Medulla oblongata (tissue), 1 donor: ENCODE measurements at regions not wholly inside any gene's neighbourhood (a gene's known extent, or its start where the extent isn't known, plus 50 kb on each side); places are given as distances from the start of the nearest gene placed in this dataset.
"Not testable (repeated sequence)": the region's sequence is repeated elsewhere in the genome, so short reads cannot be mapped to it uniquely, and the experiment has no call there.

ENCODE experiments used
- DNase-seq: peaks from one replicate; pipeline ENCODE4 v3.0.0-alpha.2; 2015; ENCODE audit errors: extremely low spot score

DNA sequence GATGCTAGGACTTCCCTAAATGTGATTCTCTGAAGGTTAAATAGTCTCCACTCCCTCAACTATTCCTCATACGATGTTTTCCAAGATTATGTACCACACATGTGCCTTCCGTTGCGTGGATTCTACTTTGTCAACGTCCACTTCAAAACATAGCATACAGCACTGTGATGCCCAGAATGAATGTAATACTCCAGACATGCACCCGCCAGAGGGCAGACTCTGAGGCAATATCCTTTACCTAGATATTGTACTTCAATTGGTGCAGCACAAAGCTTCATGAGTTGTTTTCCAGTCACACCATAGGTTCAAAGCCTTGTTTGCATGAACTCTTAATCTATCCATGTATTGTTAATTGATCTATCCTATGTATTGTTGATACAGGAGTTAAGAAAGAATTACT, 201.0 kb upstream of the NABP1 start:
- no peak for DNase-seq

DNA sequence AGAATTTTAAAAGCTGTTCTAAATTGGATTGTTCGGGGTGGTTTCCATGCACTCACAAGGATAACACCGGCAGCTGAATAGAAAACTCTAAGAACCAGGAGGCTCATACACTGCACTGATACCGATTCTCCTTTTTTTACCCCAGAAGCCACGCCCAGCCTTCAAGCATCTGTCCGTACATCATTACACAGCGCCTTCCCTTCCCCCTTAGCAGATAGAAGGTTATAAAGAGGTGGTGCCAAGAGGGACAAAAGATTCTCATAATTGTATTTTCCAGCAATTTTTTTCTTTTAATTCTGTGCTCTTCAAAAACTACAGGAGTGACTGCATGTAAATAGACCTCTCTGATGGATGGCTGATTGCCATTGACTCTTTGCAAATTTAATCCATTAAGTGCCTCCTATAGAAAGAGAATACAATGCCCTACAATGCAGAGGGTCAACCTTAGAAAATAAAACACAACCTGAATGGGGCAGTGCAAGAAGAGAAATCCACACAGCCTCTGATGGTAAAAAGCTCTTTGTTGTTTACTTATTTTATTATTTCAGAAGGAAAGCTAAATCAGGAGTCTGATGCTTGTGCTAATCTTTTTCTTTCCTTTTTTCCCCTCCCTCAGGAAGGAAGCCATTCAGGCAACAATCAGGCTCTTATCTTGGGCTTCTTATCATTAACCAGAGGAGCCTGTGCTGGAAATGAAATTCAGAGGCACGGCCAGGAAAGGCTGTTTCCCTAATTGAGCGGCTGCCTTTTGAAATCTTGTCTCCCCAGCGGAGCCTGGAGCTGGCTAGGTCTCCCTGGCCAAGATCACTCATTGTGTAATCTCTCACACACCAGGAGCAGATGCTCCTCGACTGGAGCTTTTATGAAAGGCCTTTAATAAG, 198.9 kb upstream of the NABP1 start:
- peak; percentile 14 for DNase-seq

DNA sequence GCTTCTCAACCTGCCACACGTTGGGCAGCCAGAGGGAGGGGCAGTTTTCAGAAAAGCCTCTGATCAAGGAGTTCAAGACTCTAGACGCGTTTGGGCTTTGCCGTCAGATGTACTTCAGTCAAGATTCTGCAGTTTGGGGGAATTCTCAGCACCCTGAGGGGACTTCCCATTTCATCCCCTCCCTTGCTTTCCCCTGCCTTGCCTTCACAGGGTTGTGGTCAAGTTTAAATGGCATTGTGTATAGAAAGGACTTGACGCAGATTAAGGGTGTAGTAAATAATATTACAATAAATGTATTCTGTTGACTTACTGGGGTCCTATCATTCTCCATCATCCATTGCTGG, 198.3 kb upstream of the NABP1 start:
- DNase-seq = no peak

DNA sequence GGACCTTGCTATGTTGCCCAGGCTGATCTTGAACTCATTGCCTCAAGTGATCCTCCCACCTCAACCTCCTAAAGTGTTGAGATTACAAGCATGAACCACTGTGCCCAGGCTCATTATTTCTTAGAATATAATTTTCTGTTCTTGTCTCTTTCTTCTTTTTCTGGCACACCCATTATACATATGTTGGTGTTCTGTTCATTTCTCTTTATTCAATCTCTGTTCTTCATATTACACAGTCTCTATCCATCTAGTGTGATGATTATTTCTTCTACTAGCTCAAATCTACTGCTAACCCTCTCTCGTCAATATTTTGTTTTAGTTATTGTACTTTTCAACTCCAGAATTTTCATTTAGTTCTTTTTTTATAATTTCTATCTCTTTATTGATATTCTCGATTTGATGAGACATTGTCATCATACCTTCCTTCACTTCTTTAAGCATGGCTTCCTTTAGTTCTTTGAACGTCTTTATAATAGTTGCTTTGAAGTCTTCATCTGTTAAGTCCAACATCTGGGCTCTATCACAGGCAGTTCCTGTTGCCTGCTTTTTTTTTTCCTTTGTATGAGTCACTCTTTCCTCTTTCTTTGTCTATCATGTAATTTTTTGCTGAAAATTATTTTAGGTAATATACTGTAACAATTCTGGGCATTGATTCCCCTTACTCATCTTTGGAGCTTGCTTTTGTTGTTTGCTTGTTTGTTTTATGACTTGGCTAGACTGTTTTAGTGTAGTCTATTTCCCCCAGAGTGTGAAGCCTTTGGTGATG, 196.4 kb upstream of the NABP1 start:
- no peak for DNase-seq

DNA sequence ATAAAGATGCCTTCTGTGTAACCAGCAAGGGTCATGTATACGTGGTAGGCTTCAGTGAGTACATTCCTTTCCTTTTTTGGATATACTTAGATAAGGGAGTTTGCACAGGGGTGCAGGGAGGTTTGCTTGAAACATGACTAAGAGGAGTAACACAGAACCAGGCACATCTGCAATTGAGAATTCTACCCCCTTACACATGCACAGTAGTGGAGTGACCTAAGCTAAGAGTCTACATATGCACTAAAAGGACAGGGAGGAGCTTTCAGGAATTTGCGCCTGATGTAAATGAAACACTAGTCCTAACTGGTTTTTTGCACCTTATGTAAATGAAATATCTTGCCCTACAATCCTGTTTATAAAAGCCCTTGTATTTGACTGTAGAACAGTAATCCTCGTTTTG, 194.8 kb upstream of the NABP1 start:
- no peak for DNase-seq

DNA sequence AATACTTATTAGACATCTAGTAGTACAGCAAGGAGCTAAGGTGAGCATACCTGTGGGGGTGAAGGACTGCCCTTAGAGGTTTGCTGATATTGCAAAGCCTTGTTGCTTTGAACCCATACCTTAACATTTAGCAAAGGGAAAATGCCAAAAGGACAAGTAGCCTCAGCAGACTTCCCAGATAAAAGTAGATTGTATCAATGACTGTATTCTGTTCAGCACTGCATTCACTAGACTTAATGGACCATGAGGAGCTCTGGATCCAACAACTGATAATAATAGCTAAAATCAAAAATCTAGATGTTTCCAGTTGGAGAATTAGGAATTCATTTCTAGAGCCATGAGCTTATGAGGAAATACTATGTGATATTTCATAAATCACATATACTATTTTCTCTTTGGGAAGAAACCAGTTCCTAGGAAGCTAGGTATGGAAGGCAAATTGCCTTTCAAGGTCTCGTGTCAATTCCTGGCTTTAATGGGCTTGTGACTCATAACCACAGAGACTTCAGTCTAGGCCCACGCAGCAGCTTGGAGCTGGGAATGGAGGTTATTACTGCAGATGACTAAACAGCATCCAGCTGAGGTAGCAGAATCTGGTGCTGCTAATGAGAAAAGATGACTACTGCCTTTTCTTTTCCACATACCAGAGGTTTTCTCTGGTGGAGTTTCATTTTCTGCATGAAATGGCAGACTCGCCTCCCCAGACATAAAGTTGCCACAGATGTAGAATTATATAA, 191.2 kb upstream of the NABP1 start:
- DNase-seq = no peak

DNA sequence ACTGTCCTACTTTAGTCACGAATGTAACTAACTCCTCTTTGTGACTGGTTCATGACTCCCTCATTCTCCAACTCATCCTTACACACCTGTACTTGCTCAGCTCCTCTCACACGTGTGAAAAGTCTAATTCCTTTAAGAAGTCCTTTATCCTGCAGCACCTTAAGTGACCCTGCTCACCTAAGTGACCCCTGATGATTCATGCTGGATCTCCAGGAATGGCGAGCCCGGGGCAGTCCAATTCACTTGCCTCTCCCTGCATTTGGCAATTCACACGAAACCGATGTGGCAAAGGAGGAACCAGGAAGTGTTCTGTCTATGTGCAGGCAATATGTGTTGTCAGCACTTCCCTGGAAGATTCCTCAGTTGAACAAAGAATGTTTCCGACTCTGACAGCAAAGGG, 189.8 kb upstream of the NABP1 start:
- DNase-seq = no peak

DNA sequence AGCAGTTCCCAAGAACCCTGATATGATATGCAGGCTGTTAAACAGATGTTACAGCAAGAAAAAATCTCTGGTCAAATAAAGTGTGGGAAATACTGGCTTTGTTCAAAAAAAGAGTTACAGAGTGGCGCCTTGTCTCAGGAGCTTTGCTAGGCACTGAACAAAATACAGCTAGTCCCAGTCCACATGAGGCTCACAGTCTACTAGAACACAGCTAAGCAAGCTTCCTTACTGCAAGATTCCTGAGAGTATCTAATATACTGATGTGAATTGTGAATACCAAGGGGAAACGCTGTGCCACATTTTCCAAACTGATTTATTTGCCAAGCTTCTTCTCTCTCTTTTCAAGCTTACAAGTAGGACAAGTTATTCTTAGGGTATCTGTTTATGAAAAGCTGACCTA, 188.8 kb upstream of the NABP1 start:
- no peak for DNase-seq

DNA sequence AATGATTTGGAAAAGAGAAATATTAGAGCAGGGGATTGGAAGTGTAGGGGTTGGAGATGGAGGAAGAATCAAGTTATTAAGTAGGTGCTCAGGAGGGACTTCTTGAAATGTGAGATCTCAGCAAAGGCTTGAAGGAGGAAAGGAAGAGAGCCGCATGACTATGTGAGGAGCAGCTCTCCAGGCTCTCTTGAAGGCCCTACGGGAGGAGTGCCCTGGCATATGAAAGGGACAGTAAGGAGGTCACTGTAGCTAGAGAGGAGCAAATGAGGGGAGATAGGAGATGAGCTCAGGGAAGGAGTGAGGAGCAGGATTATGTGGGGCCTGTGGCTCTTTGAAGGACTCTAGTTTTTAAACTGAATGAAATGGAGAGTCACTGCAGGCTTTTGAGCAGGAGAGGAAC, 181.1 kb upstream of the NABP1 start:
- DNase-seq = no peak

DNA sequence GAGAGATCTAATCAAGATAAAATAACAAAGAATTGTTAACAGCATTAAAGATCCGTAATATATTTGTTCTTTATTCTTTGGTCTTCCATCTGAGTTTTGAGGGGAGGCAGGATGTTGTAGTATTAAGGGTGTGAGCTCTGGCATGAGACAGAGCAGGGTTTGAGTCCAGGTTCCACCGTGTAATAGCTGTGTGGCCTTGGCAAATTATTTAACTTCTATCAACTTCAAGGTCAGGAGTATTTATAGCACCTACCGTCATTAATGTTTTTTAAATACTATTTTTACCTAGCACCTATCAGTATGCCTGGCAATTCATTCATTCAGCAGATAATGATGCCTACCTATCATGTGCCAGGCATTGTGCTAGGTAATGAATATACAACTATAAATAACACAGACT, 180.1 kb upstream of the NABP1 start:
- no peak for DNase-seq

DNA sequence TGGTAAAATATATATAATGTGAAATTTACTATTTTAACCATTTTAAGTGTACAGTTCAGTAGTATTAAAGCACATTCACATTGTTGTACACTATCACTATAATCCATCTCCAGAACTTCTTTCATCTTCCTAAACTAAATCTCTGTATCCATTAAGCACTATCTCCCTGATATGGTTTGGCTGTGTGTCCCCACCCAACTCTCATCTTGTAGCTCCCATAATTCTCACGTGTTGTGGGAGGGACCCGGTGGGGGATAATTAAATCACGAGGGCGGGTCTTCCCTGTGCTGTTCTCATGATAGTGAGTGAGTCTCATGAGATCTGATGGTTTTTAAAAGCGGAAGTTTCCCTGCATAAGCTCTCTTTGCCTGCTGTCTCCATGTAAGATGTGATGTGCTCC, 178.9 kb upstream of the NABP1 start:
- no peak for DNase-seq

DNA sequence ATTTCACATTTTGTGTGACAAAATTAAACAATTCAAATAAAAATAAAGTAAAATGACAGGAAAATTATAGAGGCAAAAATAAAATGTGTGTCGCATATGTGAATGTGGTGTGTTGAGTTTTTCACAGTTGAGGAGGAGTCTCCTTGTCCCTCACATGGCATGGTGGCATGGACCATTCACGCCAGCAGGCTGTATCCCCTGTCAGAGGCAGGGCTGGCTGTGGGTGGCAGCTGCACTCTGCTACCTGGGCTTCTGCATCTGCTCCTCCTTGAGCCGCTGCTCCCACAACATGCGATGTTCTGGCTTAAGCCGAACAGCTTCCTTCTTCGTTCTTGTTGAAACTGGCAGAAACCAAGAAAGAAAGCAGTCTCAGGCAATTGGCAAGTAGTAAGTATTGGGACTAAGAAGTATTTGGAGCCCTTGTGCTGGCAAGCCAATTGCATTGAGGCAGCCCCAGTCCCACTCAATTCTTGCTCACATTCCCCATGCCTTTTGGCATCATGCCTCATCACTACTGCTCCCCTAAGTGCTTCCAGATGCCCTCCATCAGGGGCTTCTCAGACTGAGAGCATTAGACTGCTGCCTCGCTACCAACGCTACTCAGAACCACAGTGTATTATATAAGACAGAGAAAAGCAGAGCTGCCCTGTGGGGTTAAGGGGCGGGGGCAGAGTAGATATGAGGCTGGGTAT, 177.9 kb upstream of the NABP1 start:
- DNase-seq = no peak

DNA sequence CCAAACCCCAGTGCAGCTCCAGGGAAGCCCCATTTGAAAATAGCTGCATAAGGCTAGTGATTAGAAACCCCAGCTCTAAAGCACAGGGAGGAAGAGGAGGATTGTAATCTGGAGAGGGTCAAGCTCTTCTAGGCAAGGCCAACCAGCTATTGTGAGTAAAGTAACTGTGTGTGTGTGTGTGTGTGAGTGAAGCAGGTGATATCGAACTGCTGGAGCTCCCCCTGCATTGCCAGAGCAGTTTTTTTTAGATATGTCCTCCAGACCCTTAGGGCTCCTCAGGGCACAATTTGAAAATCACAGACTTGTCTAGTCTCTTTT, 177.4 kb upstream of the NABP1 start:
- DNase-seq = no peak

DNA sequence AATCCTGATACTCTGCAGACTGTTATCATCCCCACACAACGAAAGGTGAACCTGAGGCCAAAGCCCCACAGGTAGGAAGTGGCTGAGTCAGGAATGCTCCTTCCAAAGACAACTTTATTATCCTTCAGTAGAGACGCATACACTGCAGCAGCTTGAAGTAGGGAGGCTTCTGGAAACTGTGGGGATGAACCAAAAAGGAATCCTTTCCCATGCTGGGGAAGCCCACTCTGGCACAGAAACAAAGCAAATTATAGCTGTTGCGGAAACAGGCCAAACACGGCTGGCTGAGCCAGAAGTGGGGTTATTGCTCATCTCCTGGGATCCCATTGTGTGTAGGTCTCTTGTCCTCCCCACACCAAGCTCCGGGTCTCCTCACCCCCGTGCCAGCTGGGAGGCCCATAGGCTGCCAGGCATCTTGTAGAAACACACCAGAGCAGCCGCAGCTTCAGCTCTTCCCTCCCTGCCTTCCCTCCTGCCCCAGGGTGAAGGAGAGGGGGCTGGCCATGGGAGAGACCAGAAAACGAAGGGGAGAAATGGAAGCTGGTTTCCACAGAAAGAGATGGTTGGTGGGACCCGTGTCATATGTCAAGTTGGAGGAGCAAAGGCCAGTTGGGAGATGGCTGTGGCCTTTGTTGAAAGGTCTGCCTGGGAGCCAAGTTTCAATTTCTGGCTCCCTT, 176.9 kb upstream of the NABP1 start:
- DNase-seq = no peak

DNA sequence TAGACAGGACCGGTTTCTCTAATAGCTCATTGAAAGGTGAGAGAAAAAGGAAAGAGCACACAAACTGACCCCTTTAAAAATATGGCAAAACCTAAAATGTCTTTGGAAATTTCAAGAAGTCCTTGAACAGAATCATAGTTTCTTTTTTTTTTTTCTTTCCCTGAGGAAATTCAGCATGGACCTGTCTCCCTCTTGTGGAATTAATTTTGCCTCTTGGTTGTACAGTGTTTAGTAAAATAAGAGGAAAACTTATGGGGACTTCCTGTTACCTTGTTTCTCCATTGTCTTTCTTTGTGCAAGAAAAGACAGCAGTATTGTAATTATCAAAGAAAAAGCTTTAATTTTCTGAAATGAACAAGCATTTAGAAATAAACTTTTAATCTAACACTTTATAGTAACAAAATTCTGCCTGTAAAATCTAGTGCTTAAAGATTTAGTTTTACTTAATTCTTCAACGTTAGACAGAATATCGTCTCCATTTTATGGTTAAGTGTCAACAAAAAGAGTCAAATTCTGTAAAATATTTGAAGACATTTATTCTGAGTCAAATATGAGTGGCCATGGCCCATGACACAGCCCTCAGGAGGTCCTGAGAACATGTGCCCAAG, 176.3 kb upstream of the NABP1 start:
- DNase-seq = peak; percentile 49

DNA sequence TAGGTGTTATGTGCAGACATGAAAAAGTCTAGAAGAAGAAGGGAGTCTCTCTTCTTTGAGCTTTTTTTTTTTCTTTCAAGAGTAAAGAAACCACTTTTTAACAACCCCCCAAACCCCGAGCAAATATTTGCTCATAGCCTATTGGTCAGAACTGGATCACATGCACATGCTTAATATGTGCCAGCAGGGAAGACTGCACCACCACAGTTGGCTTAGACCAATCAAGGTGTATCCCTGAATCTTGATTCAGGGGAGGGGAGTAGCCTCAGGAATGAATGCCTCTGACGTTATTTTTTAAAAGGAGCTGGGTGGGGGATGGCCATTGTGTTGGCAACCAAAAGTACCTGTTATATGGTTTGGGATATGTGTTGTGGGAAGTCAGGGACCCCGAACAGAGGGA, 171.4 kb upstream of the NABP1 start:
- no peak for DNase-seq

DNA sequence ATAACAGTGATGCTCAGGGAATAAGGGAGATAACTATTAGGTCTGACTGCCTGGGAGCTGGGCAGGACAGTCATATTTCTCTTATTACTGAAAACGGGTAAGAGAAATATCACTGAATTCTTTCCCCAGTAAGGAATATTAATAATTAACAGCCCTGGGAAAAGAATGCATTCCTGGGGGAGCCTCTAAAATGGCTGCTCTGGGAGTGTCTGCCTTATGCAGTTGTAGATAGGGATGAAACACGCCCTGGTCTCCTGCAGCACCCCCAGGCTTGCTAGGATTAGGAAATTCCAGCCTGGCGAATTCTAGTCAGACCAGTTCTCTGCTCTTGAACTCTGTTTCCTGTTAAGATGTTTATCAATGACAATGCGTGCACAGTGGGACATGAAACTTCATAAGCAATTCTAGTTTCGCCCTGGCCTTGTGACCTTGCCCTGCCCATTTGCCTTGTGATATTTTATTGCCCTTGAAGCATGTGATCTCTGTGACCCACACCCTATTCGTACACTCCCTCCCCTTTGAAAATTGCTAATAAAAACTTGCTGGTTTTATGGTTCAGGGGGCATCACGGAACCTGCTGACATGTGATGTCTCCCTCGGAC, 170.6 kb upstream of the NABP1 start:
- not testable (repeated sequence) for DNase-seq

DNA sequence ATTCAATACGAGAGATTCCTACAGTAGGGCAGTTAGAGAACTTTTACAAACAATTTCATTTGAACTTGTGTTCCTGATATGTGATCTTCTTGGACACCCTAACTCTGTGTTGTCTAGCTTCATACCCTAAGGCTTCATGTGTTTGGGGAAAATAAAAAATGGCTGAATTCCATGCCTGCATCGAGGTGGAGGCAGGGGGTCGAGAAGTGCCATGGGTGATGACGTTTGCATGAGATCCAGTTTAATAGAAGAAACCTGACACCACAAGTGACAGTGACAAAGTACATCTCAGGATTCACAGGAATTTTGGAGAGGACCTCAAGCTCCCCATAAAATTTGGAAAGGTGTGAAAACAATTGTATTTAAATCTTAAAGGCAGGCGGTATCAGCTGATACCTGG, 169.2 kb upstream of the NABP1 start:
- DNase-seq = no peak

DNA sequence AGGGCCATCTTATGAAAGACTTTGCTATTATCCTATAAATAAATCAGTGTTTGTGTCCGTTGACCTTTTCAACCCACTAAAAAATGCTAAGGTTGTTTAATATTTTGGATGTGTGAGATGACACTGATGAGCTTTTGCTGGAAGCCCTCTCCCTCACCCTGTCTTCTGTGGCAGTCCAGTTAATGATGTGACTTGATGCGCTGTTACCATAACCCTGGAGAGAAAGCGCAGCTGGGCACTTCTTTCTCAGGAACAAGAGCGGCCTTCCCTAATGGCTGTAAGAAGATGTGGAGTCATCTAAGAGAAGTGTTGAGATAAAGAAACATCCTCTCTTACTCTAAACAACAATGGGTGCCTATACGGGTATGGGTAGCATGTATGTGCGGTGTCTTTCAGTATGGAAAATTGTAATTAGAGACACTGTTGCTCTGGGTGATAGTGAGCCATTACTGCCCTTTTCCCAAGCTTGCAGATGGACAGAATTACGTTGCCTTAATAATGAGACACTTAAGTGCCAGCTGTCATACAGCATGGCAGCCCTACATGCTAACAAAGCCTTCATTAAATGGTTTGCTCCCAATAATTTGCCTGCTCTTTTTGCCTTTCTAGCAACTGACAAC, 165.6 kb upstream of the NABP1 start:
- DNase-seq = no peak

DNA sequence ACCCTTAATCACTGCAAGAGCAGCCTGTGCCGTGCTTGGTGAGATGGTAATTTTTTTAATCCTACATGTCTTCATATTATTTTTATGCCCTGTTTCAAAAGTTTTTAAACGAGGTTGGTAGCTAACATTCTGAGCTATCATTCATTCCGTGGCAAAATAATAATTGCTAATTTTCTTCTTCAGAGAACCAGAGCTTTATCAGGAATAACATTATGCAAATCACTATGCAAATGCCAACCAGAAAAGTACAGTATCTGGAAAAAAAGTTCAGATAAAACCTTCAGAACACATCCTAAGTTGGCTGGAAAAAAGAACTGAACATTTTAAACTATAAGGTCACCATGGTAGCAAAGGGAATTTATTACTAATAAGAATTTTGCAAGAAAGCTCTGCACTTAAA, 165.1 kb upstream of the NABP1 start:
- DNase-seq = no peak
